D721Med (cell line): ENCODE measurements at regions not wholly inside any gene's neighbourhood (a gene's known extent, or its start where the extent isn't known, plus 50 kb on each side); places are given as distances from the start of the nearest gene placed in this dataset.

Experiments
- DNase-seq: peaks from one replicate; pipeline ENCODE4 v3.0.0; 2011; ENCODE audit warnings: low spot score; ENCODE audit not compliant: insufficient read length
- FAIRE-seq: peaks from 2 replicates; lab custom pipeline; 2011; peaks lifted over from hg19 to GRCh38; lab: Jason Lieb, UNC
- CTCF ChIP-seq: IDR thresholded peaks from 2 replicates; pipeline ENCODE4 v1.5.1; 2012; ENCODE audit warnings: mild to moderate bottlenecking, control low read depth; ENCODE audit not compliant: insufficient read depth; ENCODE audit errors: missing control alignments

- FAIRE-seq (no peak), DNase-seq (no peak)
- no peak for TF ChIP-seq CTCF
These were observed 1545.1 kb downstream of the AMY1C start for GRCh38 chr1:105294838-105295237.

- no peak for TF ChIP-seq CTCF
- DNase-seq (no peak), FAIRE-seq (no peak)
These were observed 1560.4 kb downstream of the AMY1C start for GRCh38 chr1:105310063-105310462.

- no peak for TF ChIP-seq CTCF
- DNase-seq (no peak), FAIRE-seq (no peak)
These were observed 1568.3 kb downstream of the AMY1C start for GRCh38 chr1:105317976-105318375.

GRCh38 chr1:105326886-105327285, 1577.2 kb downstream of the AMY1C start:
- TF ChIP-seq CTCF: no peak
- DNase-seq: no peak
- FAIRE-seq: no peak

GRCh38 chr1:105337420-105337819, 1587.7 kb downstream of the AMY1C start:
- TF ChIP-seq CTCF: no peak
- no peak for DNase-seq
- no peak for FAIRE-seq

- no peak for FAIRE-seq
- no peak for DNase-seq
- TF ChIP-seq CTCF: no peak
These were observed 1593.6 kb downstream of the AMY1C start for GRCh38 chr1:105343317-105343716.

- TF ChIP-seq CTCF: no peak
- FAIRE-seq (peak; percentile 90), DNase-seq (no peak)
These were observed 1609.8 kb downstream of the AMY1C start for GRCh38 chr1:105359457-105359856.
